Endothelial cell of umbilical vein (primary cell): ENCODE measurements at regions not wholly inside any gene's neighbourhood (a gene's known extent, or its start where the extent isn't known, plus 50 kb on each side); places are given as distances from the start of the nearest gene placed in this dataset.

Experiments
- EZH2 ChIP-seq: IDR thresholded peaks from 2 replicates; pipeline ENCODE4 v1.6.1; 2012; ENCODE audit warnings: borderline replicate concordance, low read depth, mild to moderate bottlenecking, moderate library complexity, low read length, inconsistent platforms; ENCODE audit not compliant: severe bottlenecking
- TF ChIP-seq, protein P1 (sequence below), 2 donors: IDR thresholded peaks; 1 replicate in 1 of 2; 2 replicates in 1 of 2; pipeline ENCODE4 v1.5.1; 2011; ENCODE audit warnings: low read length in 2 of 2, mild to moderate bottlenecking in 2 of 2, moderate library complexity in 2 of 2, control low read depth in 1 of 2, inconsistent platforms in 1 of 2, low read depth in 1 of 2; ENCODE audit not compliant: insufficient read depth in 1 of 2; ENCODE audit errors: extremely low read depth in 1 of 2

DNA sequence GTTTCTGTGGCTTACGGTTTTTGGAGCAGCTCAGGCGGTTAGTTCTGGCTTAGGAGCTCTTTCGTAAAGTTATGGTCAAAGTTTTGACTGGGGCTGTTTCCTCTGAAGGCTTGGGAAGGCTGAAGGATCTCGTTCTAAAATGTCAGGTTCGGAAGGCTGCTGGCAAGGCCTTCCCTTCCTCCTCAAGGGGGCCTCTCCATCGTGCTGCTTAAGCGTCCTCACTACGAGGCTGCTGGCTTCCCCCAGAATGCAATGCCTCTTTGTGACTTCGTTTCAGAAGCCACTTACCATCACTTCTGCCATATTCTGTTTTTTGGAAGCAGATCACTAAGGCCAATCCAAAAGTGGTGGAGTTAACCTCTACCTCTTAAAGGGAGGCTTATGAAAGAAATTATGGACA is 1196.4 kb upstream of the TENM3 start:
- TF ChIP-seq, protein P1, sequence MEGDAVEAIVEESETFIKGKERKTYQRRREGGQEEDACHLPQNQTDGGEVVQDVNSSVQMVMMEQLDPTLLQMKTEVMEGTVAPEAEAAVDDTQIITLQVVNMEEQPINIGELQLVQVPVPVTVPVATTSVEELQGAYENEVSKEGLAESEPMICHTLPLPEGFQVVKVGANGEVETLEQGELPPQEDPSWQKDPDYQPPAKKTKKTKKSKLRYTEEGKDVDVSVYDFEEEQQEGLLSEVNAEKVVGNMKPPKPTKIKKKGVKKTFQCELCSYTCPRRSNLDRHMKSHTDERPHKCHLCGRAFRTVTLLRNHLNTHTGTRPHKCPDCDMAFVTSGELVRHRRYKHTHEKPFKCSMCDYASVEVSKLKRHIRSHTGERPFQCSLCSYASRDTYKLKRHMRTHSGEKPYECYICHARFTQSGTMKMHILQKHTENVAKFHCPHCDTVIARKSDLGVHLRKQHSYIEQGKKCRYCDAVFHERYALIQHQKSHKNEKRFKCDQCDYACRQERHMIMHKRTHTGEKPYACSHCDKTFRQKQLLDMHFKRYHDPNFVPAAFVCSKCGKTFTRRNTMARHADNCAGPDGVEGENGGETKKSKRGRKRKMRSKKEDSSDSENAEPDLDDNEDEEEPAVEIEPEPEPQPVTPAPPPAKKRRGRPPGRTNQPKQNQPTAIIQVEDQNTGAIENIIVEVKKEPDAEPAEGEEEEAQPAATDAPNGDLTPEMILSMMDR (IDR thresholded peaks at IDR 0.05; ENCODE audit: extremely low read depth in 1 of 2, insufficient read depth in 1 of 2, low read depth in 1 of 2, low read length in 2 of 2) = no peak
- no peak for TF ChIP-seq EZH2
